HG02588 (cell line): ENCODE measurements at regions not wholly inside any gene's neighbourhood (a gene's known extent, or its start where the extent isn't known, plus 50 kb on each side); places are given as distances from the start of the nearest gene placed in this dataset.

Experiments used
- ATAC-seq: cut with Tn5 transposase; IDR thresholded peaks from one replicate; pipeline ENCODE4 v1.9.1; 2021; ENCODE audit warnings: mild to moderate bottlenecking, moderate library complexity; ENCODE audit not compliant: unreplicated experiment

- ATAC-seq: no peak
Measured at GRCh38 chr2:236672606-236673005, 103.0 kb downstream of the ACKR3 start.

- ATAC-seq: no peak
Measured at GRCh38 chr2:236673126-236673822, 103.6 kb downstream of the ACKR3 start.

GRCh38 chr2:236673823-236674185 lies 104.2 kb downstream of the ACKR3 start:
- ATAC-seq: no peak

GRCh38 chr2:236674238-236674637 lies 104.6 kb downstream of the ACKR3 start:
- ATAC-seq: no peak

- ATAC-seq: no peak
Measured at GRCh38 chr2:236674646-236675045, 105.0 kb downstream of the ACKR3 start.

GRCh38 chr2:236675051-236675450 lies 105.4 kb downstream of the ACKR3 start:
- ATAC-seq: no peak

- ATAC-seq: no peak
Measured at GRCh38 chr2:236675526-236675925, 105.9 kb downstream of the ACKR3 start.

GRCh38 chr2:236676136-236676873 lies 106.7 kb downstream of the ACKR3 start:
- no peak for ATAC-seq

GRCh38 chr2:236677368-236677767 lies 107.7 kb downstream of the ACKR3 start:
- no peak for ATAC-seq

GRCh38 chr2:236678307-236678975 lies 108.8 kb downstream of the ACKR3 start:
- no peak for ATAC-seq

- ATAC-seq: no peak
Measured at GRCh38 chr2:236679884-236680860, 110.5 kb downstream of the ACKR3 start.

GRCh38 chr2:236682651-236683422 lies 113.2 kb downstream of the ACKR3 start:
- ATAC-seq: no peak

- no peak for ATAC-seq
Measured at GRCh38 chr2:236684504-236685256, 115.1 kb downstream of the ACKR3 start.

GRCh38 chr2:236685361-236685760 lies 115.7 kb downstream of the ACKR3 start:
- no peak for ATAC-seq

- no peak for ATAC-seq
Measured at GRCh38 chr2:236685979-236686520, 116.4 kb downstream of the ACKR3 start.

- ATAC-seq: no peak
Measured at GRCh38 chr2:236686561-236686960, 116.9 kb downstream of the ACKR3 start.

GRCh38 chr2:236687296-236687965 lies 117.8 kb downstream of the ACKR3 start:
- no peak for ATAC-seq

- ATAC-seq: no peak
Measured at GRCh38 chr2:236688157-236688556, 118.5 kb downstream of the ACKR3 start.
